GM19397 (cell line): ENCODE measurements at regions not wholly inside any gene's neighbourhood (a gene's known extent, or its start where the extent isn't known, plus 50 kb on each side); places are given as distances from the start of the nearest gene placed in this dataset.
"Not testable (repeated sequence)": the region's sequence is repeated elsewhere in the genome, so short reads cannot be mapped to it uniquely, and the experiment has no call there.

ENCODE experiments used
- ATAC-seq: cut with Tn5 transposase; IDR thresholded peaks from one replicate; pipeline ENCODE4 v1.9.1; 2021; ENCODE audit warnings: mild to moderate bottlenecking, moderate library complexity; ENCODE audit not compliant: unreplicated experiment

GRCh38 chr1:194369622-194370021 lies 1183.2 kb upstream of the B3GALT2 start:
- no peak for ATAC-seq

- no peak for ATAC-seq
These were observed 1182.6 kb upstream of the B3GALT2 start for GRCh38 chr1:194369060-194369459.

GRCh38 chr1:194367121-194367520 lies 1180.7 kb upstream of the B3GALT2 start:
- no peak for ATAC-seq

- no peak for ATAC-seq
These were observed 1180.3 kb upstream of the B3GALT2 start for GRCh38 chr1:194366705-194367104.

- no peak for ATAC-seq
These were observed 1175.9 kb upstream of the B3GALT2 start for GRCh38 chr1:194362327-194362726.

GRCh38 chr1:194361374-194362131 lies 1175.1 kb upstream of the B3GALT2 start:
- ATAC-seq = no peak

GRCh38 chr1:194358208-194358581 lies 1171.8 kb upstream of the B3GALT2 start:
- ATAC-seq = no peak

GRCh38 chr1:194357573-194358207 lies 1171.3 kb upstream of the B3GALT2 start:
- not testable (repeated sequence) for ATAC-seq

GRCh38 chr1:194355488-194356106 lies 1169.2 kb upstream of the B3GALT2 start:
- no peak for ATAC-seq

GRCh38 chr1:194353121-194353520 lies 1166.7 kb upstream of the B3GALT2 start:
- no peak for ATAC-seq

- ATAC-seq = no peak
These were observed 1160.8 kb upstream of the B3GALT2 start for GRCh38 chr1:194347200-194347599.

GRCh38 chr1:194342484-194343262 lies 1156.3 kb upstream of the B3GALT2 start:
- no peak for ATAC-seq

GRCh38 chr1:194341587-194341986 lies 1155.2 kb upstream of the B3GALT2 start:
- ATAC-seq = no peak

- ATAC-seq = no peak
These were observed 1153.1 kb upstream of the B3GALT2 start for GRCh38 chr1:194339471-194339870.

GRCh38 chr1:194338241-194338948 lies 1152.0 kb upstream of the B3GALT2 start:
- ATAC-seq = no peak

- no peak for ATAC-seq
These were observed 1146.8 kb upstream of the B3GALT2 start for GRCh38 chr1:194333240-194333639.

- no peak for ATAC-seq
These were observed 1145.3 kb upstream of the B3GALT2 start for GRCh38 chr1:194331758-194332157.

- no peak for ATAC-seq
These were observed 1136.3 kb upstream of the B3GALT2 start for GRCh38 chr1:194322751-194323150.

GRCh38 chr1:194318790-194319280 lies 1132.4 kb upstream of the B3GALT2 start:
- no peak for ATAC-seq

GRCh38 chr1:194309697-194310096 lies 1123.3 kb upstream of the B3GALT2 start:
- no peak for ATAC-seq

- ATAC-seq = no peak
These were observed 1122.9 kb upstream of the B3GALT2 start for GRCh38 chr1:194309269-194309668.
